Calu3 (cell line): ENCODE measurements at regions not wholly inside any gene's neighbourhood (a gene's known extent, or its start where the extent isn't known, plus 50 kb on each side); places are given as distances from the start of the nearest gene placed in this dataset.

Source experiments
- BruUV-seq: library from RNA; stranded (reverse); fragments of 400-500 nt; replicated peaks from 2 replicates; lab custom pipeline; 2021; lab: Mats Ljungman, UMichigan
- CTCF ChIA-PET: fragments of 300-600 bp; sonication (Branson Sonifier 250); formaldehyde crosslinking; loops from one replicate; lab custom pipeline; 2022; ENCODE audit warnings: antibody characterized with exemption; lab: Charles Lee
- DNase-seq: peaks from one replicate; pipeline ENCODE4 v3.0.0; 2022
- H3K27ac Mint-ChIP-seq: one replicate; pipeline ENCODE4 v1.8.0; 2022; ENCODE audit warnings: mixed read lengths; ENCODE audit not compliant: unreplicated experiment
- H3K27me3 Mint-ChIP-seq: one replicate; pipeline ENCODE4 v1.8.0; 2022; ENCODE audit warnings: mixed read lengths; ENCODE audit not compliant: unreplicated experiment
- H3K36me3 Mint-ChIP-seq: one replicate; pipeline ENCODE4 v1.8.0; 2022; ENCODE audit warnings: mild to moderate bottlenecking, moderate library complexity, mixed read lengths; ENCODE audit not compliant: insufficient read depth, unreplicated experiment
- H3K4me1 Mint-ChIP-seq: one replicate; pipeline ENCODE4 v1.8.0; 2022; ENCODE audit warnings: mild to moderate bottlenecking, low read depth, mixed read lengths; ENCODE audit not compliant: unreplicated experiment
- H3K4me3 Mint-ChIP-seq: one replicate; pipeline ENCODE4 v1.8.0; 2022; ENCODE audit warnings: mild to moderate bottlenecking, low read depth, moderate library complexity, mixed read lengths; ENCODE audit not compliant: unreplicated experiment
- H3K9me3 Mint-ChIP-seq: one replicate; pipeline ENCODE4 v1.8.0; 2022; ENCODE audit warnings: low read depth, mixed read lengths; ENCODE audit not compliant: unreplicated experiment
- intact Hi-C: fragments of 100-400 bp; cut with micrococcal nuclease; formaldehyde crosslinking; loops from one replicate; pipeline ENCODE4 v1.10.0; 2022; ENCODE audit not compliant: unreplicated experiment
- TF ChIP-seq, protein P1 (sequence below): fragments of 200-600 bp; IDR thresholded peaks from one replicate; pipeline ENCODE4 v1.8.0; 2022; ENCODE audit warnings: antibody characterized with exemption; ENCODE audit not compliant: unreplicated experiment

DNA sequence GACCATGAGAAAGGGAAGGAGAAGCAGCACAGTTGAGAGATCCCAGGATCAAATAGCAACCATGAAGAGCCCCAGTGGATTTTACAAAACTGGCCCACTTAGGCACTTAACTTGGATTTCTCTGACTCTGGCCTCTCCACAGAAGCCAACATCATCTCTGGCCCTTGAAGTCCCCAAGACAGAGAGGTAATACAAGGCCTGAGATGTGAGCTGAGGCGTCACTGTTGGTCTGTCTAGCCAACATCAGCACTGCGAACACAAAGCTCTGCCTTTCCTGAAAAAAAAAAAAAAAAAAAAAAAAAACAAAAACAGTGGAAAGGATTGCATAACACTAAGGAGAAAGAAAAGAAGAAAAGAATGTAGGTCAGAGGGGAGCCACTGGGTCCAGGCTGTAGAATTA lies 378.3 kb downstream of the BRINP1 start:
- H3K9me3 Mint-ChIP-seq, result peaks cover 11% of the 10 kb centered on the region
- TF ChIP-seq, protein P1, sequence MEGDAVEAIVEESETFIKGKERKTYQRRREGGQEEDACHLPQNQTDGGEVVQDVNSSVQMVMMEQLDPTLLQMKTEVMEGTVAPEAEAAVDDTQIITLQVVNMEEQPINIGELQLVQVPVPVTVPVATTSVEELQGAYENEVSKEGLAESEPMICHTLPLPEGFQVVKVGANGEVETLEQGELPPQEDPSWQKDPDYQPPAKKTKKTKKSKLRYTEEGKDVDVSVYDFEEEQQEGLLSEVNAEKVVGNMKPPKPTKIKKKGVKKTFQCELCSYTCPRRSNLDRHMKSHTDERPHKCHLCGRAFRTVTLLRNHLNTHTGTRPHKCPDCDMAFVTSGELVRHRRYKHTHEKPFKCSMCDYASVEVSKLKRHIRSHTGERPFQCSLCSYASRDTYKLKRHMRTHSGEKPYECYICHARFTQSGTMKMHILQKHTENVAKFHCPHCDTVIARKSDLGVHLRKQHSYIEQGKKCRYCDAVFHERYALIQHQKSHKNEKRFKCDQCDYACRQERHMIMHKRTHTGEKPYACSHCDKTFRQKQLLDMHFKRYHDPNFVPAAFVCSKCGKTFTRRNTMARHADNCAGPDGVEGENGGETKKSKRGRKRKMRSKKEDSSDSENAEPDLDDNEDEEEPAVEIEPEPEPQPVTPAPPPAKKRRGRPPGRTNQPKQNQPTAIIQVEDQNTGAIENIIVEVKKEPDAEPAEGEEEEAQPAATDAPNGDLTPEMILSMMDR, result no peak
- H3K4me3 Mint-ChIP-seq, result no peak overlapping the region
- BruUV-seq, result no TSS peak
- H3K4me1 Mint-ChIP-seq, result no peaks in the 10 kb centered on the region
- H3K27ac Mint-ChIP-seq, result no peak overlapping the region
- CTCF ChIA-PET, result no interaction called here
- no peaks in the 10 kb centered on the region for H3K27me3 Mint-ChIP-seq
- intact Hi-C loops, result no loop called here
- no peak for DNase-seq
- no peaks in the 10 kb centered on the region for H3K36me3 Mint-ChIP-seq

DNA sequence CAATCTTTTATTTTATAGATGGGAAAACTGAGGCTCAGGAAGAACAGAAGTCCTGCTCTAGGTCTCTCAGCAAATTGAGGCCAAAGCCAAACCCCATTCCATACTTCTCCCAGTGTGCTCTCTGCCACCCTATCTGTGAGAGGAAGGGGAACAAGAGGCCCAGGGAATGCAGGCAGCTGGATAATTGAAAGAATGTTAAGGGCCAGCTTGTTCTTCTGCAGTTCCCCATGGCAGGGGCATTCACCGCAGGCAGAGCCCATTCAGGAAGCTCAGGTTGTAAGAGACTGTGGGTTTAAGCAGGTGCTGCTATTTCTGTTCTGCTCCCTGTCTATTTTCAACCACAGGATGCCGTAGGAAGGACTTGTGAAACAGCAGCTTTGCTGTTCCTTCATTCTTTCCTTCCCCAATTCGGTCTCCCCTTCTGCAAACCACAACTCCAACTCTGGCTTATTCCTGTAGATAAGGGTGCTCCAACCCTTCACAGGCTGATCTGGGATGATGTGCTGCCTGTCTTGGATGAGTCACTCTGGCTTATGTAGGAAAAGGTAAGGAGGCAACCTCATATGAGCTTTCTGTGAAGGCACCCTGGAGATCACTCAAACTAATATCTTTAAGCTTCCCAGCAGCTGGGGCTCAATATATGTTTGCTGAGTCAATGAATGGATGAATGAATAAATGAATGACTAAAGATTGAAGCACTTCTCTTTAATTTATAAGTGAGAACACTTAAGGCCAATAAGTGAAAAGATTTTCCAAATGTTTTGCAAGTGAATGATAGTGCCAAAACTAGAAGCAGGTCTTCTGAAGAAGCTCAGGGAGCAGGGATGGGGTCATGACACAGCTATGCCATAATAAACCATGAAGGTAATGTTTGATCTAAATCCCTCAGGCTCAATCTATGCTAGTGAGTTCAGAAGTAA lies 377.6 kb downstream of the BRINP1 start:
- no TSS peak for BruUV-seq
- no peaks in the 10 kb centered on the region for H3K36me3 Mint-ChIP-seq
- intact Hi-C loops, result no loop called here

DNA sequence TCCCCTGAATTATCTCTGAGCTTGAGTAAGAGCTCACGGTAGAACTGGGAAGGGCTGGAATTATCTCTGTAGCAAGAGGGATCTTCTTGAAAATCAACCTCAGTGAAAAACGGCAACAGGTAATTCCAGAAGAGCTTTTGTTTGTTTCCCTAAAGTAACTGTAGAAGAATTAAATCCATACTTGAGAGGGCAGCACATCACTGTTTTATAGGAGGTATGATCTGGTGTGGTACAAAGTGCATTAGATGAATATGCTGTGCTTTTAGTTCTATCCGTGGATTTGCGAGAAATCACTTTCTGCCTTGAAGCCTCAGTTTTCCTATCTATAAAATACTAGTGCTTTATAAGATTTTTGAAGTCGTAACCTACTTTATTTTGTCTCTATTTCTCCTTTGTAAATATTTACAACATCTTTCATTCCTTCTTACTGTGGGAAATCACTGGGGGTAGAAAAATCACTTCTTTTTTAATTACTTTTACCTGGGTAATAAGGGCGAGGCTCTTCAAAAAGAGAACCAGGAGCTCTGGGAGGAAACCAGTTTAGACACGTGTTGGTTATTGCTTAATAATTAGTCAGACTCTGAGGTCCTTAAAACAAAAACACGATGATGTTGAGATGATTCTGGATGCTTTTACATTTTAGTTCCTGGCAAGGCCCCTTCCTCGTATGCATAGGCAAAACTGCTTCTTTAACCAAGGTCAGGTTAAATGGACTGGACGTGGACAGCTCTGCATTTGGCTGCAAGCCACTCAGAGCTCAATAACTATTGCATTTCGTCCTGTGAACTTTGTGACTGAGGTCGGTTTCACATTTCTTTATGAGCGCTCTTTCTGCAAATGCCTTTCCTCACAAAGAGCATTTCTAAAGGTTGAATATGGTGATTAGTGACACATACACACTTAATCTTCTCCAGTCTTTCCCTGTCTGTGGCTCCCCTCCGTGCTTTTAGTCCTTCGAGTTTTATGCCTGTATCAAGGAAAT lies 376.1 kb downstream of the BRINP1 start:
- no peaks in the 10 kb centered on the region for H3K4me1 Mint-ChIP-seq
- TF ChIP-seq, protein P1, result no peak
- no peaks in the 10 kb centered on the region for H3K27me3 Mint-ChIP-seq
- H3K9me3 Mint-ChIP-seq, result peaks cover 11% of the 10 kb centered on the region
- H3K36me3 Mint-ChIP-seq, result no peaks in the 10 kb centered on the region
- no peak overlapping the region for H3K27ac Mint-ChIP-seq
- intact Hi-C loops, result no loop called here
- H3K4me3 Mint-ChIP-seq, result no peak overlapping the region
- no peak for DNase-seq
- CTCF ChIA-PET, result no interaction called here
- BruUV-seq, result no TSS peak

More for the DNA sequence above, 377.6 kb downstream of the BRINP1 start:
- no peak overlapping the region for H3K4me3 Mint-ChIP-seq
- TF ChIP-seq, protein P1, result no peak
- H3K9me3 Mint-ChIP-seq, result peaks cover 11% of the 10 kb centered on the region
- no peak overlapping the region for H3K27ac Mint-ChIP-seq
- CTCF ChIA-PET, result no interaction called here
- no peak for DNase-seq
- no peaks in the 10 kb centered on the region for H3K27me3 Mint-ChIP-seq
- no peaks in the 10 kb centered on the region for H3K4me1 Mint-ChIP-seq

DNA sequence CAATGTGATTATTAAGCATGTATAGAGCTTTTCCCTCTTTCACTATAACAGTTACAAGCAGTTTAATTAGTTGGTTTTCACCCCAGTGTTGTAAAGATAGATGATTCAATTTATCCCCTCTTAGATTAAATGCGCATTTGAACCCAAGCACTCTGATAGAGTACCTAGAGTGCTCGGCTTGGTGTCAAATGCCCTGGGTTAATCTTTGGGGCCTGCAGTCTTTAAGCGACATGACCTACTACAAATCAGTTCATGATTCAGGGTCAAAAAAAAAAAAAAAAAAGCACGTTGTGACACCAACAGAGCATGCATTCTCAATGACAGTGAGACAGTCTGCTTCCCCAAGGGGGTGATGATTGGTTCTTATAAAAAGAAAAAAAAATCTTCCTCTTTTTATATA lies 375.3 kb downstream of the BRINP1 start:
- Mint-ChIP-seq H3K27me3 (no peaks in the 10 kb centered on the region), H3K4me1 (no peaks in the 10 kb centered on the region), H3K9me3 (peaks cover 12% of the 10 kb centered on the region), H3K36me3 (no peaks in the 10 kb centered on the region), H3K27ac (no peak overlapping the region), H3K4me3 (no peak overlapping the region)
- CTCF ChIA-PET, result no interaction called here
- TF ChIP-seq, protein P1, result no peak
- no TSS peak for BruUV-seq
- intact Hi-C loops, result no loop called here
- DNase-seq, result no peak
